B cell (primary cell): ENCODE measurements at regions not wholly inside any gene's neighbourhood (a gene's known extent, or its start where the extent isn't known, plus 50 kb on each side); places are given as distances from the start of the nearest gene placed in this dataset.

Experiments used
- ATAC-seq: fragments of 200-7000 bp; cut with Tn5 transposase; one replicate; pipeline ENCODE4 v1.10.0; 2021; ENCODE audit warnings: low read depth, mild to moderate bottlenecking, moderate number of reproducible peaks, moderate library complexity
- CTCF ChIA-PET: fragments of 350-600 bp; sonication (Branson Sonifier 250); formaldehyde crosslinking; loops from one replicate; lab custom pipeline; 2021; ENCODE audit warnings: antibody characterized with exemption, inconsistent platforms; lab: Charles Lee
- POLR2A ChIA-PET: fragments of 350-600 bp; sonication (Branson Sonifier 250); formaldehyde crosslinking; loops from one replicate; lab custom pipeline; 2021; ENCODE audit warnings: antibody characterized with exemption; lab: Charles Lee
- DNase-seq: peaks from one replicate; pipeline ENCODE4 v3.0.0; 2013
- H2AFZ ChIP-seq: 2 replicates; pipeline ENCODE4 v1.6.1; 2012; ENCODE audit warnings: mild to moderate bottlenecking, low read depth, low read length; ENCODE audit not compliant: insufficient read depth, poor library complexity, severe bottlenecking
- H3K27ac ChIP-seq, 2 donors: 1 replicate in 1 of 2; 2 replicates in 1 of 2; pipeline ENCODE4 v1.5.1; 2012 to 2013; ENCODE audit warnings: low read length in 2 of 2, mild to moderate bottlenecking in 2 of 2, moderate library complexity in 1 of 2
- H3K27me3 ChIP-seq, 4 experiments: fragments of 200-600 bp in 1 of 4; sonication (generic) in 1 of 4; replicated peaks in 1 of 4; 1 replicate in 2 of 4; 2 replicates in 2 of 4; pipeline versions ENCODE4 v1.6.1 to v1.7.0; 2013 to 2016; ENCODE audit warnings: low read length in 3 of 4, mild to moderate bottlenecking in 2 of 4, mixed read lengths in 1 of 4, moderate library complexity in 1 of 4; ENCODE audit not compliant: insufficient read depth in 4 of 4, control insufficient read depth in 3 of 4; ENCODE audit errors: control extremely low read depth in 1 of 4
- H3K36me3 ChIP-seq, 2 experiments: replicated peaks in 1 of 2; 1 replicate in 1 of 2; 2 replicates in 1 of 2; pipeline versions ENCODE4 v1.6.1 to v1.7.1; 2013; ENCODE audit warnings: low read length in 1 of 2; ENCODE audit not compliant: insufficient read depth in 2 of 2, control insufficient read depth in 1 of 2; ENCODE audit errors: control extremely low read depth in 1 of 2, extremely low read depth in 1 of 2
- H3K4me1 ChIP-seq, 2 donors: fragments of 200-600 bp in 1 of 2; sonication (generic) in 1 of 2; 1 replicate in 1 of 2; 2 replicates in 1 of 2; pipeline versions ENCODE4 v1.5.1 to v1.6.1; 2013 to 2017; ENCODE audit warnings: low read length in 2 of 2; ENCODE audit not compliant: control insufficient read depth in 2 of 2, insufficient read depth in 2 of 2
- H3K4me2 ChIP-seq: replicated peaks from 2 replicates; pipeline ENCODE3; 2012; ENCODE audit warnings: mild to moderate bottlenecking, low read depth, low read length; ENCODE audit not compliant: poor library complexity, severe bottlenecking
- H3K4me3 ChIP-seq, 5 experiments: fragments of 200-600 bp in 1 of 5; sonication (generic) in 1 of 5; 1 replicate in 3 of 5; 2 replicates in 2 of 5; pipeline versions ENCODE4 v1.5.1 to v1.7.0; 2011 to 2016; ENCODE audit warnings: low read length in 4 of 5, mild to moderate bottlenecking in 4 of 5, low read depth in 2 of 5, control low read depth in 1 of 5, moderate library complexity in 1 of 5; ENCODE audit not compliant: insufficient read depth in 1 of 5; ENCODE audit errors: control extremely low read depth in 1 of 5, extremely low read depth in 1 of 5
- H3K79me2 ChIP-seq: fragments of 200-600 bp; sonication (generic); one replicate; pipeline ENCODE4 v1.6.0; 2016; ENCODE audit warnings: low read length; ENCODE audit not compliant: control insufficient read depth, insufficient read depth
- H3K9ac ChIP-seq: fragments of 200-600 bp; sonication (generic); 2 replicates; pipeline ENCODE4 v1.6.1; 2017; ENCODE audit warnings: mild to moderate bottlenecking, low read length, moderate library complexity
- H3K9me3 ChIP-seq, 3 donors: one replicate each; pipeline versions ENCODE4 v1.6.1 to v1.7.1; 2013; ENCODE audit warnings: low read length in 2 of 3; ENCODE audit not compliant: control insufficient read depth in 2 of 3, insufficient read depth in 1 of 3; ENCODE audit errors: control extremely low read depth in 1 of 3
- H4K20me1 ChIP-seq: 2 replicates; pipeline ENCODE4 v1.6.0; 2012; ENCODE audit warnings: mild to moderate bottlenecking, low read length; ENCODE audit not compliant: insufficient read depth, control insufficient read depth, poor library complexity, severe bottlenecking
- H3K27ac Mint-ChIP-seq: one replicate; pipeline ENCODE4 v1.8.0; 2021; ENCODE audit warnings: mixed read lengths
- H3K27me3 Mint-ChIP-seq: one replicate; pipeline ENCODE4 v1.8.0; 2021; ENCODE audit warnings: mixed read lengths
- H3K4me1 Mint-ChIP-seq: one replicate; pipeline ENCODE4 v1.8.0; 2021; ENCODE audit warnings: mixed read lengths
- H3K4me3 Mint-ChIP-seq: one replicate; pipeline ENCODE4 v1.8.0; 2021; ENCODE audit warnings: mixed read lengths
- H3K9me3 Mint-ChIP-seq: one replicate; pipeline ENCODE4 v1.8.0; 2022; ENCODE audit warnings: mixed read lengths; ENCODE audit not compliant: insufficient read depth
- EZH2 ChIP-seq: IDR thresholded peaks from 2 replicates; pipeline ENCODE4 v1.6.1; 2012; ENCODE audit warnings: borderline replicate concordance, low read depth, mild to moderate bottlenecking, moderate library complexity, low read length; ENCODE audit not compliant: insufficient read depth, poor library complexity, severe bottlenecking
- WGBS: methylation state at CpG from one replicate; pipeline ENCODE4 v1.1.5; 2013; ENCODE audit warnings: missing lambda C conversion rate; ENCODE audit not compliant: insufficient coverage; 5-methylcytosine and 5-hydroxymethylcytosine counted together
- intact Hi-C: fragments of 100-400 bp; cut with micrococcal nuclease; formaldehyde crosslinking; loops from one replicate; pipeline ENCODE4 v1.10.0; 2022
- TF ChIP-seq, protein P1 (sequence below): fragments of 200-600 bp; IDR thresholded peaks from one replicate; pipeline ENCODE4 v1.8.0; 2022; ENCODE audit warnings: antibody characterized with exemption, mild to moderate bottlenecking

DNA sequence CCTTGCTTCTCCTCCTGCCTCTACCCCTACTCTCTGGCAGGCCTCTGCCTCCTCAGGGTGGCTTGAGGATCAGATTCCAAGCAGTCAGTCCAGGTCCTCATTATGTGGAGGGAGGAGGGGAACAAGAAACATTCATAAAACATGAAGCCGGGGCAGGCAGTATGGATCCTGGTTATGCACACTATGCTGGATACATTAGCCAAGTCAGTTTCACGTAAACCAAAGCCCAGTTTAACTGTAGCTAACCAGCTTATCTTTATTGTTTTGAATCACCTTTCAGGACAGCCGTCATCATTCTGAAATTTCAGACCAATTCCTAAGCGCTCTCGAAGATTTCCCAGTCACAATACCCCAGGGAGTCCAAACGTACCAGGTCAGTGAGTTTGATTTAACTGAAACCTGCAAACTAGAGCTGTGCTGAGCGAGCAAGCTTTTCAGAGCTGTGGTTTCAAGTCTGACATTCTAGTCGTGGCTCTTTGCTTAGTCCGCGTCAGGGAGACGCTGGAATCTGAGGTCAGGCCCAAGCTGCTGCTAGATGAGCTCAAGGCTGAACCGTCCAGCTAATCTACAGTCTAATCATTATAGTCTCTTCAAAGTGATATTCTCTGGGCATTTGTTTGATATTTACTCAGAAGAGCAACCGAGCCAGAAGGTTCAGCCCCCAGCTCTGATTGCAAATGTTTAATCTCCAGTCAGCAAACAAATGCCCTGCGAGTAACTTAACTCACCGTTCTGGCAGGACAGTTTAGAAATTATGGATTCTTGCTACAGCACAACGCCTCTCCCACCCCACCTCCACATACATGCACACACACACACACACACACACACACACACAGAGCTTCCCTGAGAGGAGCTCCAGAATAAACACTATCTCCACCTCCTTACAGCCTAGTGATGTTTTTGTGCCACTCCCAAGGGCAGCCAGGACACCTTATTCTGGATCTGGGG is 63.8 kb upstream of the BZW1 start:
- no peak overlapping the region for H3K9ac ChIP-seq
- no peak overlapping the region for H3K4me2 ChIP-seq
- no peaks in the 10 kb centered on the region for H4K20me1 ChIP-seq
- peaks cover 0 to 4% (median 0%) of the 10 kb centered on the region in 4 experiments for H3K27me3 ChIP-seq
- H3K4me3 ChIP-seq, result no peak overlapping the region
- Mint-ChIP-seq H3K4me3 (no peak overlapping the region), H3K4me1 (no peaks in the 10 kb centered on the region), H3K27ac (no peak overlapping the region), H3K27me3 (peaks cover 18% of the 10 kb centered on the region), H3K9me3 (no peaks in the 10 kb centered on the region)
- ChIA-PET CTCF (no interaction called here), POLR2A (no interaction called here)
- WGBS, result 84% methylated on average over 15 of the region's 16 CpGs
- TF ChIP-seq EZH2, result no peak
- TF ChIP-seq, protein P1, sequence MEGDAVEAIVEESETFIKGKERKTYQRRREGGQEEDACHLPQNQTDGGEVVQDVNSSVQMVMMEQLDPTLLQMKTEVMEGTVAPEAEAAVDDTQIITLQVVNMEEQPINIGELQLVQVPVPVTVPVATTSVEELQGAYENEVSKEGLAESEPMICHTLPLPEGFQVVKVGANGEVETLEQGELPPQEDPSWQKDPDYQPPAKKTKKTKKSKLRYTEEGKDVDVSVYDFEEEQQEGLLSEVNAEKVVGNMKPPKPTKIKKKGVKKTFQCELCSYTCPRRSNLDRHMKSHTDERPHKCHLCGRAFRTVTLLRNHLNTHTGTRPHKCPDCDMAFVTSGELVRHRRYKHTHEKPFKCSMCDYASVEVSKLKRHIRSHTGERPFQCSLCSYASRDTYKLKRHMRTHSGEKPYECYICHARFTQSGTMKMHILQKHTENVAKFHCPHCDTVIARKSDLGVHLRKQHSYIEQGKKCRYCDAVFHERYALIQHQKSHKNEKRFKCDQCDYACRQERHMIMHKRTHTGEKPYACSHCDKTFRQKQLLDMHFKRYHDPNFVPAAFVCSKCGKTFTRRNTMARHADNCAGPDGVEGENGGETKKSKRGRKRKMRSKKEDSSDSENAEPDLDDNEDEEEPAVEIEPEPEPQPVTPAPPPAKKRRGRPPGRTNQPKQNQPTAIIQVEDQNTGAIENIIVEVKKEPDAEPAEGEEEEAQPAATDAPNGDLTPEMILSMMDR, result no peak
- H3K4me1 ChIP-seq, result no peaks in the 10 kb centered on the region
- DNase-seq (no peak), ATAC-seq (no peak)
- no peaks in the 10 kb centered on the region for H3K79me2 ChIP-seq
- no peak overlapping the region for H3K27ac ChIP-seq
- H3K36me3 ChIP-seq, result no peaks in the 10 kb centered on the region
- no peak overlapping the region for H2AFZ ChIP-seq
- intact Hi-C loops, result no loop called here
- H3K9me3 ChIP-seq, result peaks cover 0 to 2% (median 0%) of the 10 kb centered on the region in 3 donors

DNA sequence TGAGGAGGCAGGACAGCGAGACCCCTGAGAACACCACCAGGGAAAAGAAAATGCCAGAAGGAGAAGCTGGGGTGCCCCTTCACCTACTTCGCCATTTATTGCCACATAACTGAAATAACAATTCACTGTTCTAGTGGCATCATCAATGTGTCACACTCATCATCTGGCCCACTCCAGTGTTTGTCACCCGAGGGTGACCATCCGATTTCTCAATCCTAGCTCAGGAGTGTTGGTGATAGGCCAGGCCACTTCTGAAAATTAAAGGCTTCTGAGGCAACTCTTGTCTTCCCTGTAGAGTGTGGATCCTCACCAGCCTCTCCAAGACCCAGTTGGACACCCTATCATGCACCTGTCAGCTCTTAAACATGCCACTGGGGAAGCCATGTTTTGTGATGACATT is 62.9 kb upstream of the BZW1 start:
- CTCF ChIA-PET, result no interaction called here

More for the DNA sequence above, 62.9 kb upstream of the BZW1 start:
- Histone ChIP-seq H3K27ac (no peak overlapping the region), H3K27me3 (peaks cover 0 to 4% (median 0%) of the 10 kb centered on the region in 4 experiments), H3K4me3 (no peak overlapping the region), H3K79me2 (no peaks in the 10 kb centered on the region), H4K20me1 (no peaks in the 10 kb centered on the region), H3K4me2 (no peak overlapping the region), H3K4me1 (no peaks in the 10 kb centered on the region), H3K9me3 (peaks cover 0 to 2% (median 0%) of the 10 kb centered on the region in 3 donors), H3K9ac (no peak overlapping the region), H3K36me3 (no peaks in the 10 kb centered on the region), H2AFZ (no peak overlapping the region)
- no peak for TF ChIP-seq EZH2
- TF ChIP-seq, protein P1, result no peak
- Mint-ChIP-seq H3K27me3 (peaks cover 20% of the 10 kb centered on the region), H3K4me1 (no peaks in the 10 kb centered on the region), H3K4me3 (no peak overlapping the region), H3K9me3 (no peaks in the 10 kb centered on the region), H3K27ac (no peak overlapping the region)
- 93% methylated on average over 2 of the region's 4 CpGs for WGBS
- ATAC-seq, result no peak
- intact Hi-C loops, result no loop called here
- POLR2A ChIA-PET, result no interaction called here
- DNase-seq, result no peak
